ENCODE measurements at regions not wholly inside any gene's neighbourhood (a gene's known extent, or its start where the extent isn't known, plus 50 kb on each side); places are given as distances from the start of the nearest gene placed in this dataset.
"Not testable (repeated sequence)": the region's sequence is repeated elsewhere in the genome, so short reads cannot be mapped to it uniquely, and the experiment has no call there.

DNA sequence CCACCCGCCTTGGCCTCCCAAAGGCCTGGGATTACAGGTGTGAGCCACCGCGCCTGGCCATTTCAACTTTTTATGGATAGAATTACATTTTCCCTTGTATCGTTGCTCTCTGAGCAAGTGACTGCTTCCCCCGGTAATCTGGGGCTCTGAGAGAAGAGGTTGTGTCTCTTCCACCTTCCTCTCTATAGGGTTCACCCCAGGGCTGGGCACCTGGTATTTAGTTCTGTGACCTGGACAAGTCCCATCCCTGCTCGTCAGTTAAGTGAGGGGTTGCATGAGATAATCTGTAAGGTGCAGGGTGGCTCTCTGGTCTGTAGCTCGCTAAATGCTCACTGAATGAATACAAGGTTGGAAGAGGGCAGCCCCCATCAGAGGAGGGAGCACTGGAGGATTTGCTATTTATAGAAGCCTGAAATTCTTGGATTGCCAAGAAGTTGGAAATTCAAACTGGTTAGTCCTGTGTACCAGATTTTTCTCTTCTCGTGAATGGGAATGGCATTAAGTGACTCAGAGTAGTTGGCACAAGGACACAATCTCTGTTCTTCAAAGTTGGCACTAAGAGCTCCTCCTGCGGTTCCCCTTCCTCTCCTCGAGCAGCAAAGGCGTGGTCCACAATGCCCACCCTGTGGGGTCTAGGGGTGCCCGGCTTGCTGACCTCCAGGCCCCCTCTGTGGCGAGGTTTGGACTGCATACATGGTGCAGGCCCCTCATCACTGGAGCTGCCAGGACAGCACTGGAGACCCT lies 68.1 kb upstream of the DLG1 start:
- peak; percentile 22 for DNase-seq

GRCh38 chr3:197365586-197365985 lies 67.2 kb upstream of the DLG1 start:
- peak; percentile 74 for DNase-seq

DNA sequence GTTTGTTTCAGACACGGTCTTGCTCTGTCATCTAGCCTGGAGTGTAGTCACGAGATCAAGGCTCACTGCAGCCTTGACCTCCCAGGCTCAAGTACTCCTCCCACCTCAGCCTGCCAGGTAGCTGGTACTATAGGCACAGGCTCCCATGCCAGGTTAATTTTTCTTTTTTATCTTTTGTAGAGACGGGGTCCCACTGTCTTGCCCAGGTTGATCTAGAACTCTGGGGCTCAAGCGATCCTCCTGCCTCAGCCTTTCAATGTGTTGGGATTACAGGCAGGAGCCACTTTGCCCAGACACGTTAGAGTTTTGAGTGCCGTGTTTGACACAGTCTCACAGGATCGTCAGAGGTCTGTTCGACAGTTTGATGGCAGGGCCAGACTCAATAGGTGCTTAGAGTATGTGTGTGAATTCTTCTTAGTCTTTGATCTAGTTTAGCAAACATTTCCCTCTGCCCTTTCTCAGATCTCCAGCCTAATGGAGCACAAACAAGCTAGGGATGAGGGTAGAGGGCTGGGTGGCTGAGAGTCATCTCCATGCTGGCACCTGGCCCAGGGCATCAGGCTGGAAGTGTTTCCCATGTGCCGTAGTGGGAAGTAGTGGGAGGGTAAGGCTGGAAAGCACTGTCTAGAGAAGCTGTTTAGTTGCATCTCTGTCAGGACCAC lies 66.1 kb upstream of the DLG1 start:
- DNase-seq = peak; percentile 57

- peak; percentile 20 for DNase-seq
Measured at GRCh38 chr3:197363553-197364409, 65.4 kb upstream of the DLG1 start.

DNA sequence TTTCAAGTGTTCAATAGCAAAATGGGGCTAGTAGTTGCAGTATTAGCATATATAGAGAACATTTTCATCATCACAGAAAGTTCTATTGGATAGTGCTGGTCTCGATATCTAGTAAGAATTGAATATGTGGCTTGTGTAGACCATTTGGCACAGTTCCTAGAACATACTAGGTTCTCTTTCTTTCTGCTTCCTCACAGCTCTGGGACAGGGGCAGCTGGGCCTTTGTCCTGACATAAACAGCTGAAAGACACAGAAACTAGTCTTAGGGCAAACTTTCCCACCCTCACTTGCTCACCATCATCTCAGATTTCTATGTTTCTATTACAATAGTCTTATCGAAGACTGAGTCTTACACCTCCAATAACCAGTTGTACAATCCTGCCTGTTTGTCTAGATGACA lies 63.7 kb upstream of the DLG1 start:
- DNase-seq = no peak

GRCh38 chr3:197360095-197360494 lies 61.7 kb upstream of the DLG1 start:
- not testable (repeated sequence) for DNase-seq

- not testable (repeated sequence) for DNase-seq
Measured at GRCh38 chr3:197359476-197359875, 61.1 kb upstream of the DLG1 start.

DNA sequence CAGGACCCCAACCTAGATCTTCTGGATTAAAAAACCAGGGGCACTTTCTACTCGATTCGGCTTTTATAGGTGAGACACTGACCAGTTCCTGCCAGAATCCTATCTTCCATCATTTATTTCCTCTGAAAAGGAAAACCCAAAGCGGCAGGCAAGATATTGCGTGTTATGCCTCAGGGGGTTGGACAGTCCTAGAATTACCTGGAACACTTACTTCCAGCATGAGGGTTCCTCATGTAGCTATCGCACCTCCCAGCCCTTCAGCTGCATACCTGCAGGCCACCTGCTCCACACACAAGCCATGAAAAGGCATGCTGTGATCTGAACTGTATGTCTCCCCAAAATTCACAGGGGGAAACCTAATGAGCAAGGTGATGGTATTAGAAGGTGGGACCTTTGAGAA lies 58.3 kb upstream of the DLG1 start:
- DNase-seq = no peak

DNA sequence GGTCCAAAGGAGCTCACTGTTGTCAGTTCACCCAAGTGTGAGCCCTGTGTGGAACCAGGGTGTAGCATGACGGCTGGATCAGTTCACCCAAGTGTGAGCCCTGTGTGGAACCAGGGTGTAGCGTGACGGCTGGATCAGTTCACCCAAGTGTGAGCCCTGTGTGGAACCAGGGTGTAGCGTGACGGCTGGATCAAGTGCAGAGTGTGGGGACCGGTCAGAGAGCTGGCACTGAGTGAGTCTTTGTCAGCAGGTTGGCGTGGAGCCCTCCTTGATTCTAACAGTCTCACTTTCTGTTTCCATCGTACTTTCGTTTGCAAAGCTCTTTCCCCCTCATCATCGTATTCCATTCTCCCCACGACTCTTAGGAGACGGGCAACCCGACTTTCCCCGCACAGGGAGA lies 57.9 kb upstream of the DLG1 start:
- DNase-seq = no peak

GRCh38 chr3:197355713-197356112 lies 57.3 kb upstream of the DLG1 start:
- peak; percentile 59 for DNase-seq

- no peak for DNase-seq
Measured at GRCh38 chr3:197354568-197355001, 56.2 kb upstream of the DLG1 start.

DNA sequence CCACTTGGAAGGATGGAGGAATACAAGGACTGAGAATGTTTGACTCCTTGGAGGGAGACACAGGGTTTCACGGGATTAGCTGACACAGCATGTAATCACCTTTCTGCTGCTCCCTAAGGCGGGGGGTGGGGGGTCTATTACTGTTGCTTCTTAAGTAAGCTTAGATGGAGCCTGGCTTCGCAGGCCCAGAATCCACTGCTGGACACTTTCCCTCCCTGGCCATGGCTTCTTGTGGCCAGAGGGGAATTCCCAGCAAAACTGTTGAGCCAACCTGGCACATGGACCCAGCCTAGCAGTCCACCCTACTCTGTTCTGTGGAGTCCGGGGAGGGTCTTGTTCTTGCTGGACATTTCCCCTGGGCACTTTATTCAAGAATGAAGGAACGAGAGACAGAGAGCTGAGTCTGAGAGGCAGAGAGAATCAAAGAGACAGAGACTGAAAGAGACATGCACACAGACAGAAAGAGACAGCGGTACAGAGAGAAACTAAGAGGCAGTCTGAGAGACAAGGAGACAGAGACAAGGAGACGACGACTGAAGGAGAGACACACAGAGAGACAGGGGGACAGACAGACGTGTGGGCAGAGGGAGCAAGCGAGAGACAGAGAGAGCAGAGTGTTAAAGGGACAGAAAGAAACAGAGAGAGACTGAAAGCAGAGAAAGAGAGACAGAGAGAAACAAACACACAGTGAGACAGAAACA lies 55.6 kb upstream of the DLG1 start:
- peak; percentile 35 for DNase-seq

- DNase-seq = no peak
Measured at GRCh38 chr3:197353001-197353866, 54.8 kb upstream of the DLG1 start.

DNA sequence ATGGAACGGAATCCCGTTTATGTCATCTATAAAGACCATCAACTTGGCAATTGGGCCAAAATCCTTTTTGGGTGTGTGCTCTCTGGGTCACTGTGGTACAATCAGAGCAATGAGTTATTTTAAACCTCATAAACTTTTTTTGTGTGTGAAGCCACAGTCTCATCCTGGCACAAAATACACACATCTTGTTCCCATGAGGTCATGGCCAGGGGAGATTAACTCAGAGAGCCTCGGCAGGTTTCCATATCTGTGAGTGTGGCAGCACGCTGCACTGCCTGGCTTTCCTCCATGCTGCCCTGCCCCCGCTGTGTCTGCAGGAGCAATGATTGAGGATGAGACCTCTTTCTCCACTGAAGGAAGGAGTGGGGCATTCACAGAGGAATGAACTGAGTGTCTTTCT lies 54.0 kb upstream of the DLG1 start:
- peak; percentile 69 for DNase-seq

- DNase-seq = no peak
Measured at GRCh38 chr3:197350446-197350845, 52.0 kb upstream of the DLG1 start.

DNA sequence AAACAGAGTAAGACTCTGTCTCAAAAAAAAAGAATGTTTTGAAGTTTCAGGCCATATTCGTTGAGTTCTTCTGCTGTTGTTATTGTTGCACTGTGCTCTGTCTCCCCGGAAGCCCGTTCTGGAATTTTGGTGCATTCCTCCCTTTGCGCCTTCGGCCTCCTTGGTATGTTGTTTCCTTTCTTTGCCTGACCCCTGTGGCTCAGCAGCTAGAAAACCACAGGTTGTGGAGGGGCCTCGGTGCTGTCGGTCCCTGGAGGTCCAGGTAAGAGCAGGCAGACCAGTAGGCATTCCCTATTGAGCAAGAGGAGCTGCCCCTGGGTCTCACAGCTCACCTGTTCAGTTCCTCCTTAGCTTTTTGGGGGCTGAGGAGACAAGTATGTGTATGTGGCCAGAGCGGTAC lies 51.0 kb upstream of the DLG1 start:
- no peak for DNase-seq
